ENCODE measurements at regions not wholly inside any gene's neighbourhood (a gene's known extent, or its start where the extent isn't known, plus 50 kb on each side); places are given as distances from the start of the nearest gene placed in this dataset.

DNA sequence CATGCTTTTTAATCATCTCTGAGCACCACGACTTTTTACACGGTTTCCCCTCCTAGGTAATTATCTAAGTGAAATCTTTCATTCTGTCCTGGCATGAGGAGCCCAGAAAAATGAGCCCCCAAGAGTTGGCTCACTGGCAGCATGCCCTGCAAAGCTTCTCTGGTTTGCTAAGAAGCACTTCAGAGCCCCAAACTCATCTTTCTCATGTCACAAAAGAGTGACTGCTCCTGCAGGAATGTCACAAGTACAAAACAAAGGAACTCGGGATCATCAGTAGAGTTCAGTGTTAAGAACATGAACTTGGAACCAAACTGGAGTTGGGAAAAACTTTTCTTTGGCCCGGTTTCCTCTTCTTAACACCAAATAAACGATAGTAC lies 123.9 kb downstream of the FOXB1 start:
- Histone ChIP-seq H3K9me3 (ENCODE audit: low read depth) (no peaks in the 10 kb centered on the region), H3K36me3 (no peaks in the 10 kb centered on the region), H3K27me3 (no peaks in the 10 kb centered on the region), H3K27ac (no peak overlapping the region), H3F3A (ENCODE audit: low read depth) (peaks cover 11% of the 10 kb centered on the region), H3K4me3 (peak overlapping the region; percentile 22), H2AFZ (replicated peaks) (no peak overlapping the region), H3K4me2 (peak overlapping the region; percentile 69), H3K79me2 (ENCODE audit: low read depth) (no peaks in the 10 kb centered on the region), H3K9ac (no peak overlapping the region), H3K4me1 (peaks cover 30% of the 10 kb centered on the region), H4K20me1 (ENCODE audit: low read depth) (no peaks in the 10 kb centered on the region)
- Mint-ChIP-seq H3K4me1 (peaks cover 27% of the 10 kb centered on the region), H3K9me3 (no peaks in the 10 kb centered on the region), H3K36me3 (no peaks in the 10 kb centered on the region), H3K27ac (peak overlapping the region; percentile 2), H3K4me3 (peak overlapping the region; percentile 81), H3K27me3 (ENCODE audit: insufficient read depth, low read depth) (peaks cover 13% of the 10 kb centered on the region)
- peak; percentile 13 for DNase-seq (ENCODE audit: low spot score)
- TF ChIP-seq, protein P1, sequence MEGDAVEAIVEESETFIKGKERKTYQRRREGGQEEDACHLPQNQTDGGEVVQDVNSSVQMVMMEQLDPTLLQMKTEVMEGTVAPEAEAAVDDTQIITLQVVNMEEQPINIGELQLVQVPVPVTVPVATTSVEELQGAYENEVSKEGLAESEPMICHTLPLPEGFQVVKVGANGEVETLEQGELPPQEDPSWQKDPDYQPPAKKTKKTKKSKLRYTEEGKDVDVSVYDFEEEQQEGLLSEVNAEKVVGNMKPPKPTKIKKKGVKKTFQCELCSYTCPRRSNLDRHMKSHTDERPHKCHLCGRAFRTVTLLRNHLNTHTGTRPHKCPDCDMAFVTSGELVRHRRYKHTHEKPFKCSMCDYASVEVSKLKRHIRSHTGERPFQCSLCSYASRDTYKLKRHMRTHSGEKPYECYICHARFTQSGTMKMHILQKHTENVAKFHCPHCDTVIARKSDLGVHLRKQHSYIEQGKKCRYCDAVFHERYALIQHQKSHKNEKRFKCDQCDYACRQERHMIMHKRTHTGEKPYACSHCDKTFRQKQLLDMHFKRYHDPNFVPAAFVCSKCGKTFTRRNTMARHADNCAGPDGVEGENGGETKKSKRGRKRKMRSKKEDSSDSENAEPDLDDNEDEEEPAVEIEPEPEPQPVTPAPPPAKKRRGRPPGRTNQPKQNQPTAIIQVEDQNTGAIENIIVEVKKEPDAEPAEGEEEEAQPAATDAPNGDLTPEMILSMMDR (IDR thresholded peaks at IDR 0.05): no peak
- TF ChIP-seq EZH2 (IDR thresholded peaks at IDR 0.05): no peak

DNA sequence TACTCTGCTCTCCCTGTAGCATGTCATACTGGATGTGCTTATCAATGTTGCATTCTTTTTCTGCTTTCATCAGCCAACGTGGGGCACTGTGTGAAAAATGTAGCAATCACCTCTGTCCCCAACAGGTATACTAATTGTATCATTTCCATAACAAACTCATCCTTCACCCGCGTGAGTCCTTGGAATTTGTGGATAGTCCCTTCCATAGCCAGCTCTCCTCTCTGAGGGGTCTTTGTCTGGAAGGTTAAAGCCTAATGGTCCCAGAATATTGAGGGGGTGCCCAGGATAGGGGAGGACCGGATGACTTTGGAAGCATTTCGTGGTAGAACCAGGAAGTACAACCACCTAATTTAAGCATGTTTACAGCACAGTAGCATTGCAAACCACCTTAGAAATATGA lies 124.6 kb downstream of the FOXB1 start:
- no peaks in the 10 kb centered on the region for H3K27me3 ChIP-seq
- H3F3A ChIP-seq (ENCODE audit: low read depth): peaks cover 11% of the 10 kb centered on the region
- H3K79me2 ChIP-seq (ENCODE audit: low read depth): no peaks in the 10 kb centered on the region
- H3K27ac Mint-ChIP-seq: no peak overlapping the region
- H3K9ac ChIP-seq: no peak overlapping the region
- peaks cover 30% of the 10 kb centered on the region for H3K4me1 ChIP-seq
- no peak overlapping the region for H3K4me3 ChIP-seq
- no peak for DNase-seq (ENCODE audit: low spot score)
- TF ChIP-seq EZH2phosphoT487 (IDR thresholded peaks at IDR 0.05): no peak
- no peak for TF ChIP-seq EZH2 (IDR thresholded peaks at IDR 0.05)
- TF ChIP-seq, protein P1 (IDR thresholded peaks at IDR 0.05): no peak
- H3K27ac ChIP-seq: no peak overlapping the region
- peaks cover 13% of the 10 kb centered on the region for H3K27me3 Mint-ChIP-seq (ENCODE audit: insufficient read depth, low read depth)
- H3K36me3 ChIP-seq: no peaks in the 10 kb centered on the region
- H3K4me3 Mint-ChIP-seq: no peak overlapping the region
- no peak overlapping the region for H2AFZ ChIP-seq (replicated peaks)
- H3K4me2 ChIP-seq: peak overlapping the region; percentile 58
- H3K9me3 ChIP-seq (ENCODE audit: low read depth): no peaks in the 10 kb centered on the region
- peaks cover 27% of the 10 kb centered on the region for H3K4me1 Mint-ChIP-seq
- H3K9me3 Mint-ChIP-seq: no peaks in the 10 kb centered on the region
- no peaks in the 10 kb centered on the region for H4K20me1 ChIP-seq (ENCODE audit: low read depth)
- H3K36me3 Mint-ChIP-seq: no peaks in the 10 kb centered on the region

DNA sequence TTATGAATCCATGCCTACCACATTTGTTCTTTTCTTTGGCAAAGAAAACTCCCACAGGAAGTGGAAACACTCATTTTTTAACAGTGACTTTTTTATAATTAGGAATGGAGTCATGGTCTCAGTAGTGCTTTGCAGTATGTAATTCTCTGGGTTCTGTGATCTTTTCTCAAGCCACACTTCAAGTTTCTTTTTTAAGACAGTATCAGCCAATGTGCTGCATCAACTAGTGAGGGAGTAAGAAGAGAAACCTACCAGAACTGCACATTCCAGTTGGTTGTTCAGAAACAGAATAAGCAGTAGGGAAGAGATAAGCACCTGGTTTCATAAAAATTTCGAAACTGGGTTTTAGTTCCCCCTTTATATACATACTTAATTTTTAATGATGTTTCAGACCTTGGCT lies 126.3 kb downstream of the FOXB1 start:
- Histone ChIP-seq H3K9me3 (ENCODE audit: low read depth) (no peaks in the 10 kb centered on the region), H3K9ac (no peak overlapping the region), H3K36me3 (no peaks in the 10 kb centered on the region), H4K20me1 (ENCODE audit: low read depth) (no peaks in the 10 kb centered on the region), H3K79me2 (ENCODE audit: low read depth) (no peaks in the 10 kb centered on the region), H3K27ac (no peak overlapping the region), H3K4me2 (no peak overlapping the region), H3K4me3 (no peak overlapping the region), H3K4me1 (peaks cover 30% of the 10 kb centered on the region), H3K27me3 (no peaks in the 10 kb centered on the region), H3F3A (ENCODE audit: low read depth) (peaks cover 11% of the 10 kb centered on the region), H2AFZ (replicated peaks) (no peak overlapping the region)
- TF ChIP-seq EZH2phosphoT487 (IDR thresholded peaks at IDR 0.05): no peak
- TF ChIP-seq, protein P1 (IDR thresholded peaks at IDR 0.05): no peak
- TF ChIP-seq EZH2 (IDR thresholded peaks at IDR 0.05): no peak
- Mint-ChIP-seq H3K4me3 (no peak overlapping the region), H3K4me1 (peaks cover 29% of the 10 kb centered on the region), H3K27ac (no peak overlapping the region), H3K9me3 (no peaks in the 10 kb centered on the region), H3K27me3 (ENCODE audit: insufficient read depth, low read depth) (peaks cover 14% of the 10 kb centered on the region), H3K36me3 (no peaks in the 10 kb centered on the region)
- no peak for DNase-seq (ENCODE audit: low spot score)

Measured in neural progenitor cell (in vitro differentiated cells).